DND-41 (cell line): ENCODE measurements at regions not wholly inside any gene's neighbourhood (a gene's known extent, or its start where the extent isn't known, plus 50 kb on each side); places are given as distances from the start of the nearest gene placed in this dataset.

Experiments
- CTCF ChIP-seq: IDR thresholded peaks from 2 replicates; pipeline ENCODE4 v1.5.1; 2012; ENCODE audit warnings: borderline replicate concordance, low read length, moderate library complexity, mild to moderate bottlenecking; ENCODE audit not compliant: poor library complexity, severe bottlenecking; ENCODE audit errors: extremely low read depth
- EZH2 ChIP-seq: IDR thresholded peaks from 3 replicates; pipeline ENCODE4 v1.6.1; 2012; ENCODE audit warnings: borderline replicate concordance, low read depth, mild to moderate bottlenecking, moderate library complexity, low read length, inconsistent platforms; ENCODE audit not compliant: severe bottlenecking

GRCh38 chr16:80142281-80142680 lies 398.5 kb upstream of the DYNLRB2 start:
- TF ChIP-seq CTCF (no peak), EZH2 (no peak)
